Endothelial cell of umbilical vein (primary cell): ENCODE measurements at regions not wholly inside any gene's neighbourhood (a gene's known extent, or its start where the extent isn't known, plus 50 kb on each side); places are given as distances from the start of the nearest gene placed in this dataset.

Experiments used
- BruUV-seq: library from RNA; stranded (reverse); fragments of 400-500 nt; replicated peaks from 2 replicates; lab custom pipeline; 2021; lab: Mats Ljungman, UMichigan
- CTCF ChIA-PET: fragments of 300-600, 350-600 bp; sonication (Branson Sonifier 250); formaldehyde crosslinking; loops from one replicate; lab custom pipeline; 2021; ENCODE audit warnings: antibody characterized with exemption, inconsistent platforms; lab: Charles Lee
- POLR2A ChIA-PET: fragments of 300-600, 350-600 bp; sonication (Branson Sonifier 250); formaldehyde crosslinking; loops from one replicate; lab custom pipeline; 2021; ENCODE audit warnings: antibody characterized with exemption, inconsistent platforms; lab: Charles Lee
- DNase-seq: peaks from one replicate; pipeline ENCODE4 v3.0.0-alpha.2; 2011; ENCODE audit warnings: low read depth, low spot score
- FAIRE-seq: peaks from 2 replicates; lab custom pipeline; 2011; peaks lifted over from hg19 to GRCh38; lab: Jason Lieb, UNC
- H2AFZ ChIP-seq: 2 replicates; pipeline ENCODE4 v1.6.0; 2012; ENCODE audit warnings: low read depth, low read length, control low read depth, inconsistent platforms
- H3K27ac ChIP-seq: 2 replicates; pipeline ENCODE4 v1.5.1; 2011; ENCODE audit warnings: low read depth, mild to moderate bottlenecking, control low read depth, low read length, moderate library complexity; ENCODE audit not compliant: insufficient read depth
- H3K27me3 ChIP-seq, 2 experiments: 2 replicates each; pipeline versions ENCODE4 v1.6.0 to v1.6.1; 2011; ENCODE audit warnings: low read length in 2 of 2, mixed read lengths in 1 of 2; ENCODE audit not compliant: control insufficient read depth in 2 of 2, insufficient read depth in 2 of 2
- H3K36me3 ChIP-seq, 2 experiments: 2 replicates in 1 of 2; 3 replicates in 1 of 2; pipeline ENCODE4 v1.5.1; 2011; ENCODE audit warnings: low read length in 2 of 2, mild to moderate bottlenecking in 1 of 2, moderate library complexity in 1 of 2; ENCODE audit not compliant: control insufficient read depth in 2 of 2, insufficient read depth in 2 of 2; ENCODE audit errors: extremely low read depth in 1 of 2
- H3K4me1 ChIP-seq: 3 replicates; pipeline ENCODE4 v1.5.1; 2011; ENCODE audit warnings: mild to moderate bottlenecking, low read length; ENCODE audit not compliant: control insufficient read depth, insufficient read depth; ENCODE audit errors: extremely low read depth
- H3K4me2 ChIP-seq: 2 replicates; pipeline ENCODE4 v1.6.1; 2011; ENCODE audit warnings: low read length, control low read depth, mixed read lengths; ENCODE audit not compliant: insufficient read depth
- H3K4me3 ChIP-seq, 3 experiments: fragments of 200-600 bp in 1 of 3; sonication (generic), shearing (Covaris generic) in 1 of 3; replicated peaks in 1 of 3; 2 replicates each; pipeline ENCODE4 v1.5.1; 2011 to 2016; ENCODE audit warnings: control low read depth in 3 of 3, low read length in 3 of 3, mild to moderate bottlenecking in 2 of 3, inconsistent platforms in 1 of 3, low read depth in 1 of 3, moderate library complexity in 1 of 3; ENCODE audit not compliant: insufficient read depth in 1 of 3
- H3K79me2 ChIP-seq: 2 replicates; pipeline ENCODE4 v1.6.0; 2012; ENCODE audit warnings: low read length, inconsistent platforms; ENCODE audit not compliant: control insufficient read depth, insufficient read depth
- H3K9ac ChIP-seq: replicated peaks from 2 replicates; pipeline ENCODE3; 2011; ENCODE audit warnings: low read length, control low read depth; ENCODE audit not compliant: insufficient read depth; ENCODE audit errors: extremely low read depth
- H3K9me1 ChIP-seq: replicated peaks from 3 replicates; pipeline ENCODE4 v1.6.0; 2011; ENCODE audit warnings: mild to moderate bottlenecking, low read length; ENCODE audit not compliant: control insufficient read depth, insufficient read depth; ENCODE audit errors: extremely low read depth
- H3K9me3 ChIP-seq: replicated peaks from 2 replicates; pipeline ENCODE4 v1.5.1; 2012; ENCODE audit warnings: low read length, inconsistent platforms; ENCODE audit not compliant: control insufficient read depth, insufficient read depth
- H4K20me1 ChIP-seq: replicated peaks from 2 replicates; pipeline ENCODE3; 2011; ENCODE audit warnings: mild to moderate bottlenecking, low read length; ENCODE audit not compliant: control insufficient read depth, insufficient read depth; ENCODE audit errors: extremely low read depth
- EZH2 ChIP-seq: IDR thresholded peaks from 2 replicates; pipeline ENCODE4 v1.6.1; 2012; ENCODE audit warnings: borderline replicate concordance, low read depth, mild to moderate bottlenecking, moderate library complexity, low read length, inconsistent platforms; ENCODE audit not compliant: severe bottlenecking
- FOS ChIP-seq: IDR thresholded peaks from 2 replicates; pipeline ENCODE4 v1.6.1; 2011; ENCODE audit warnings: mild to moderate bottlenecking, low read length, moderate library complexity, borderline replicate concordance; ENCODE audit not compliant: insufficient read depth
- GATA2 ChIP-seq: IDR thresholded peaks from 2 replicates; pipeline ENCODE4 v1.7.0; 2011; ENCODE audit warnings: low read depth, mild to moderate bottlenecking, moderate library complexity, mixed read lengths, low read length; ENCODE audit not compliant: insufficient read length, insufficient read depth
- JUN ChIP-seq: IDR thresholded peaks from 2 replicates; pipeline ENCODE4 v1.6.1; 2011; ENCODE audit warnings: borderline replicate concordance, low read depth; ENCODE audit not compliant: insufficient read length, insufficient read depth
- MYC ChIP-seq: IDR thresholded peaks from one replicate; pipeline ENCODE4 v1.6.1; 2011; ENCODE audit warnings: mild to moderate bottlenecking, low read depth, low read length
- POLR2A ChIP-seq: IDR thresholded peaks from 2 replicates; pipeline ENCODE4 v1.6.1; 2012; ENCODE audit warnings: low read depth, mild to moderate bottlenecking, control low read depth, low read length
- POLR2AphosphoS5 ChIP-seq: IDR thresholded peaks from 2 replicates; pipeline ENCODE4 v1.6.1; 2012; ENCODE audit warnings: low read depth, mild to moderate bottlenecking, control low read depth, low read length, moderate library complexity; ENCODE audit not compliant: insufficient read depth
- dilution Hi-C: fragments of 300-500 bp; cut with MboI; formaldehyde crosslinking; loops from one replicate; pipeline ENCODE4 v1.15.0; 2019; ENCODE audit warnings: low sequenced_read_pairs; ENCODE audit not compliant: extremely low pct_ligation_motif_present
- intact Hi-C: fragments of 100-400 bp; cut with micrococcal nuclease; formaldehyde crosslinking; loops from one replicate; pipeline ENCODE4 v1.10.0; 2022
- TF ChIP-seq, protein P1 (sequence below), 2 donors: IDR thresholded peaks; 1 replicate in 1 of 2; 2 replicates in 1 of 2; pipeline ENCODE4 v1.5.1; 2011; ENCODE audit warnings: low read length in 2 of 2, mild to moderate bottlenecking in 2 of 2, moderate library complexity in 2 of 2, control low read depth in 1 of 2, inconsistent platforms in 1 of 2, low read depth in 1 of 2; ENCODE audit not compliant: insufficient read depth in 1 of 2; ENCODE audit errors: extremely low read depth in 1 of 2
- TF ChIP-seq, protein P2 (sequence below): IDR thresholded peaks from 2 replicates; pipeline ENCODE4 v1.6.1; 2011; ENCODE audit not compliant: insufficient read depth, insufficient read length

DNA sequence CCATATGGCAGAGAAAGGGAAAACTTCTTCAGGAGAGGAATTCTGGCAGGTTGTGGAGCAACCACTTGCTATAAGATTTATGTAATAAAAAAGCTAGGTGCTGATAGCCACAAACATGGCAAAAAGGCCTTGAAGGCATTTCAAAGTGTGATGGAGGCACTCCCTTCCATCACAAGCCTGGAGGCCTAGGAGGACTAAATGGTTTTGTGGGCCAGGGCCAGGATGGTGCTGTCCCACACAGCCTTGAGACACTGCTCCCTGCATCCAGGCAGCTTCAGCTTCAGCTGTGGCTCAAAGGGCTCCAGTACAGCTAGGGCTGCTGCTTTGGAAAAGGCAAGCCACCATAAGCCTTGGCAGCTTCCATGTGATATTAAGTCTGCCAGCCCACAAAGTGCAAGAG is 632.8 kb downstream of the BRINP1 start:
- Histone ChIP-seq H3K36me3 (no peaks in the 10 kb centered on the region), H3K9me3 (peaks cover 2% of the 10 kb centered on the region), H2AFZ (no peak overlapping the region), H3K4me2 (no peak overlapping the region), H3K27me3 (no peaks in the 10 kb centered on the region), H3K27ac (no peak overlapping the region), H3K79me2 (no peaks in the 10 kb centered on the region), H3K9ac (no peak overlapping the region), H3K4me3 (no peak overlapping the region), H4K20me1 (no peaks in the 10 kb centered on the region), H3K9me1 (no peaks in the 10 kb centered on the region), H3K4me1 (no peaks in the 10 kb centered on the region)
- BruUV-seq, result no TSS peak
- dilution Hi-C loops, result no loop called here
- FAIRE-seq, result no peak
- TF ChIP-seq, protein P1, sequence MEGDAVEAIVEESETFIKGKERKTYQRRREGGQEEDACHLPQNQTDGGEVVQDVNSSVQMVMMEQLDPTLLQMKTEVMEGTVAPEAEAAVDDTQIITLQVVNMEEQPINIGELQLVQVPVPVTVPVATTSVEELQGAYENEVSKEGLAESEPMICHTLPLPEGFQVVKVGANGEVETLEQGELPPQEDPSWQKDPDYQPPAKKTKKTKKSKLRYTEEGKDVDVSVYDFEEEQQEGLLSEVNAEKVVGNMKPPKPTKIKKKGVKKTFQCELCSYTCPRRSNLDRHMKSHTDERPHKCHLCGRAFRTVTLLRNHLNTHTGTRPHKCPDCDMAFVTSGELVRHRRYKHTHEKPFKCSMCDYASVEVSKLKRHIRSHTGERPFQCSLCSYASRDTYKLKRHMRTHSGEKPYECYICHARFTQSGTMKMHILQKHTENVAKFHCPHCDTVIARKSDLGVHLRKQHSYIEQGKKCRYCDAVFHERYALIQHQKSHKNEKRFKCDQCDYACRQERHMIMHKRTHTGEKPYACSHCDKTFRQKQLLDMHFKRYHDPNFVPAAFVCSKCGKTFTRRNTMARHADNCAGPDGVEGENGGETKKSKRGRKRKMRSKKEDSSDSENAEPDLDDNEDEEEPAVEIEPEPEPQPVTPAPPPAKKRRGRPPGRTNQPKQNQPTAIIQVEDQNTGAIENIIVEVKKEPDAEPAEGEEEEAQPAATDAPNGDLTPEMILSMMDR (IDR thresholded peaks at IDR 0.05; ENCODE audit: extremely low read depth in 1 of 2, insufficient read depth in 1 of 2, low read depth in 1 of 2, low read length in 2 of 2), result no peak
- TF ChIP-seq FOS (no peak), MYC (no peak), POLR2A (no peak)
- no peak for DNase-seq
- POLR2A ChIA-PET, result no interaction called here
- CTCF ChIA-PET, result no interaction called here
- intact Hi-C loops, result no loop called here

DNA sequence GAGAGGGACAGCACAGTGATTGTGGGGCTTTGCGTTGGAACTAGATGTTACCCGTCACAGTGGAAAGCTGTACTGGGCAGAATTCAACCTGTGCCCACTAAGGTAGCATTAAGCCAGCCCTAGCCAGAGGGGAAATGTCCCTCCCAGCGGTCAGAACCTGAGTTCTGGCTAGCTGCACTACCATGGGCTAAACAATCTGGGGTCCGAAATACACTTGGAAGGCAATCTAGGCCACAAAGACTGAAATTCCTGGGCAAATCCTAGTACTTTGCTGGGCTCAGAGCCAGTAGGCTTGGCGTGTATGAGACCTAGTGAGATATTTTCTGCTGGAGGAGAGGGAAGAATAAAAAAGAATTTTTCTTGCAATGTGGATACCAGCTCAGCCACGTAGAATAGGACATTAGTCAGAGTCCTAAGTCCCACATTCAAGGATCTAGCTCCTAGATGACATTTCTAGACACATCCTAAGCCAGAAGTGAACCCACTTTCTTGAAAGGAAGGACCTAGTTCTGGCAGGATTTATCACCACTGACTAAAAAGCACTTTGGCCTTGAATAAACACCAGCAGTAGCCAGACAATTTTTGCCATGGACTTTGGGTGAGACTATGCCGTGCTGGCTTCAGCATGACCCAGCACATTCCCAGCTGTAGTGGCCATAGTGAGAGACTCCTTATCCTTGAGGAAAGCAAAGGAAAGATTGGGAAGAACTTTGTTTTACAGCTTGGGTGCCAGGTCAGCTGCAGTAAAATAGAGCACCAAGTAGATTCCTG is 618.0 kb downstream of the BRINP1 start:
- H3K27me3 ChIP-seq, result no peaks in the 10 kb centered on the region
- H2AFZ ChIP-seq, result no peak overlapping the region
- no peaks in the 10 kb centered on the region for H4K20me1 ChIP-seq
- dilution Hi-C loops, result no loop called here
- no peaks in the 10 kb centered on the region for H3K36me3 ChIP-seq
- POLR2A ChIA-PET, result no interaction called here
- no peak overlapping the region for H3K9ac ChIP-seq
- DNase-seq, result no peak
- no peak overlapping the region for H3K4me3 ChIP-seq
- no peak overlapping the region for H3K4me2 ChIP-seq
- TF ChIP-seq POLR2A (no peak), FOS (no peak), MYC (no peak), JUN (no peak), EZH2 (no peak), GATA2 (no peak), POLR2AphosphoS5 (no peak)
- TF ChIP-seq, protein P1 (IDR thresholded peaks at IDR 0.05; ENCODE audit: extremely low read depth in 1 of 2, insufficient read depth in 1 of 2, low read depth in 1 of 2, low read length in 2 of 2), result no peak
- TF ChIP-seq, protein P2, sequence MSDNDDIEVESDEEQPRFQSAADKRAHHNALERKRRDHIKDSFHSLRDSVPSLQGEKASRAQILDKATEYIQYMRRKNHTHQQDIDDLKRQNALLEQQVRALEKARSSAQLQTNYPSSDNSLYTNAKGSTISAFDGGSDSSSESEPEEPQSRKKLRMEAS, result no peak
- no TSS peak for BruUV-seq
- H3K4me1 ChIP-seq, result no peaks in the 10 kb centered on the region
- H3K9me1 ChIP-seq, result no peaks in the 10 kb centered on the region
- no peak overlapping the region for H3K27ac ChIP-seq
- FAIRE-seq, result no peak
- intact Hi-C loops, result no loop called here
- no peaks in the 10 kb centered on the region for H3K79me2 ChIP-seq
- CTCF ChIA-PET, result no interaction called here
- peaks cover 7% of the 10 kb centered on the region for H3K9me3 ChIP-seq
